K562 (cell line): ENCODE measurements at regions not wholly inside any gene's neighbourhood (a gene's known extent, or its start where the extent isn't known, plus 50 kb on each side); places are given as distances from the start of the nearest gene placed in this dataset.

Source experiments
- ATAC-seq: fragments of 200-7000 bp; cut with Tn5 transposase; 3 replicates; pipeline ENCODE4 v1.9.1; 2020; ENCODE audit warnings: moderate library complexity
- BruUV-seq: library from RNA; stranded (reverse); fragments of 400-500 nt; replicated peaks from 2 replicates; lab custom pipeline; 2021; lab: Mats Ljungman, UMichigan
- CTCF ChIA-PET: fragments of 300-600 bp; formaldehyde crosslinking; extraction: SDS; loops from one replicate; lab custom pipeline; 2021; ENCODE audit warnings: low intra/inter-chr PET ratio; lab: Yijun Ruan, JAX
- POLR2A ChIA-PET: fragments of 300-600, 350-650 bp; sonication (Branson Sonifier 250); formaldehyde crosslinking; extraction: SDS; loops from one replicate; lab custom pipeline; 2021; ENCODE audit warnings: antibody characterized with exemption, inconsistent platforms; lab: Yijun Ruan, JAX
- DNase-seq, 4 experiments: peaks; one replicate each; pipeline versions ENCODE4 v3.0.0 to v3.0.0-alpha.2; 2011 to 2018; ENCODE audit warnings: low spot score in 3 of 4, mixed read lengths in 3 of 4; ENCODE audit errors: extremely low read depth in 1 of 4
- FAIRE-seq: peaks from 2 replicates; lab custom pipeline; 2011; peaks lifted over from hg19 to GRCh38; lab: Jason Lieb, UNC
- H2AFZ ChIP-seq: 2 replicates; pipeline ENCODE4 v1.6.0; 2011; ENCODE audit warnings: low read depth, low read length, control low read depth, inconsistent platforms
- H3K27ac ChIP-seq: fragments of 200-600 bp; 3 replicates; pipeline ENCODE4 v1.8.0; 2011; ENCODE audit warnings: low read depth, mild to moderate bottlenecking, control low read depth, inconsistent platforms, low read length, moderate library complexity, mixed read lengths; ENCODE audit errors: extremely low read depth
- H3K27me3 ChIP-seq, 2 experiments: fragments of 300-600 bp in 1 of 2; 2 replicates in 1 of 2; 3 replicates in 1 of 2; pipeline versions ENCODE4 v1.6.0 to v1.8.0; 2011; ENCODE audit warnings: inconsistent platforms in 2 of 2, low read length in 2 of 2, mild to moderate bottlenecking in 1 of 2, mixed read lengths in 1 of 2, moderate library complexity in 1 of 2; ENCODE audit not compliant: control insufficient read depth in 2 of 2, insufficient read depth in 2 of 2
- H3K36me3 ChIP-seq: fragments of 300-600 bp; 3 replicates; pipeline ENCODE4 v1.8.0; 2011; ENCODE audit warnings: mild to moderate bottlenecking, low read length, inconsistent platforms; ENCODE audit not compliant: control insufficient read depth, insufficient read depth
- H3K4me1 ChIP-seq, 2 experiments: fragments of 200-600 bp in 1 of 2; replicated peaks in 1 of 2; 2 replicates in 1 of 2; 3 replicates in 1 of 2; pipeline versions ENCODE4 v1.5.1 to v1.8.0; 2011; ENCODE audit warnings: inconsistent platforms in 2 of 2, low read length in 2 of 2, mild to moderate bottlenecking in 1 of 2, mixed read lengths in 1 of 2, moderate library complexity in 1 of 2; ENCODE audit not compliant: control insufficient read depth in 2 of 2, insufficient read depth in 2 of 2
- H3K4me2 ChIP-seq: 2 replicates; pipeline ENCODE4 v1.6.1; 2011; ENCODE audit warnings: low read length, control low read depth, inconsistent platforms, mixed read lengths; ENCODE audit not compliant: insufficient read depth
- H3K4me3 ChIP-seq: fragments of 200-600 bp; sonication (generic), shearing (Covaris generic); 2 replicates; pipeline ENCODE4 v1.5.1; 2016; ENCODE audit warnings: control low read depth, inconsistent platforms
- H3K79me2 ChIP-seq: fragments of 200-600 bp; 3 replicates; pipeline ENCODE4 v1.8.0; 2011; ENCODE audit warnings: low read length, inconsistent platforms; ENCODE audit not compliant: control insufficient read depth, insufficient read depth
- H3K9ac ChIP-seq, 2 experiments: 2 replicates each; pipeline versions ENCODE4 v1.6.0 to v1.6.1; 2011; ENCODE audit warnings: low read depth in 2 of 2, low read length in 2 of 2, control low read depth in 1 of 2, inconsistent platforms in 1 of 2, mild to moderate bottlenecking in 1 of 2, mixed read lengths in 1 of 2; ENCODE audit not compliant: insufficient read depth in 1 of 2
- H3K9me1 ChIP-seq: one replicate; pipeline ENCODE4 v1.6.0; 2011; ENCODE audit warnings: inconsistent platforms, mild to moderate bottlenecking, low read length, moderate library complexity; ENCODE audit not compliant: control insufficient read depth, insufficient read depth
- H3K9me3 ChIP-seq: replicated peaks from 2 replicates; pipeline ENCODE4 v1.5.1; 2011; ENCODE audit warnings: low read depth, low read length, inconsistent platforms; ENCODE audit not compliant: control insufficient read depth, insufficient read depth
- H4K20me1 ChIP-seq: replicated peaks from 2 replicates; pipeline ENCODE4 v1.6.1; 2011; ENCODE audit warnings: low read length, inconsistent platforms, mixed read lengths; ENCODE audit not compliant: control insufficient read depth, insufficient read depth
- BACH1 ChIP-seq: fragments of 200-800 bp; sonication (Bioruptor generic); IDR thresholded peaks from 2 replicates; pipeline ENCODE4 v1.6.1; 2016; ENCODE audit warnings: missing genetic modification characterization, missing compliant biosample characterization
- FOSL1 ChIP-seq: fragments of 200-800 bp; sonication (Bioruptor generic); conservative IDR thresholded peaks from 2 replicates; pipeline ENCODE4 v1.6.1; 2016; ENCODE audit warnings: missing genetic modification characterization, missing compliant biosample characterization
- HNRNPK ChIP-seq: fragments of 200-400 bp; formaldehyde crosslinking; IDR thresholded peaks from one replicate; pipeline ENCODE4 v1.6.1; 2018; ENCODE audit warnings: mild to moderate bottlenecking, low read depth, low read length; ENCODE audit not compliant: poor library complexity, severe bottlenecking
- PURB ChIP-seq: sonication (generic); formaldehyde crosslinking; IDR thresholded peaks from 2 replicates; pipeline ENCODE4 v1.9.0; 2021; ENCODE audit warnings: low read depth, mild to moderate bottlenecking, missing genetic modification reagents
- RREB1 ChIP-seq: fragments of 250-450 bp; sonication (Bioruptor Pico); IDR thresholded peaks from 2 replicates; pipeline ENCODE4 v1.4.0; 2020
- SAP30 ChIP-seq: fragments of 200-600 bp; sonication (generic); IDR thresholded peaks from 2 replicates; pipeline ENCODE4 v1.6.1; 2012; ENCODE audit warnings: borderline replicate concordance, low read depth, mild to moderate bottlenecking, moderate library complexity, low read length, control low read depth, inconsistent platforms; ENCODE audit not compliant: insufficient read depth, poor library complexity, severe bottlenecking
- TCF15 ChIP-seq: fragments of 250-450 bp; sonication (Bioruptor Pico); IDR thresholded peaks from 2 replicates; pipeline ENCODE4 v1.8.0; 2022; ENCODE audit warnings: moderate library complexity, mild to moderate bottlenecking, inconsistent platforms
- ZNF408 ChIP-seq: fragments of 250-450 bp; sonication (Bioruptor Pico); IDR thresholded peaks from 2 replicates; pipeline ENCODE4 v1.4.0; 2020; ENCODE audit warnings: low read depth, mild to moderate bottlenecking, moderate library complexity
- ZNF511 ChIP-seq: sonication (generic); formaldehyde crosslinking; IDR thresholded peaks from 2 replicates; pipeline ENCODE4 v1.8.0; 2022; ENCODE audit warnings: mild to moderate bottlenecking, missing genetic modification reagents
- ZNF766 ChIP-seq: fragments of 200-800 bp; sonication (Bioruptor generic); conservative IDR thresholded peaks from 2 replicates; pipeline ENCODE4 v1.6.1; 2016; ENCODE audit warnings: missing genetic modification characterization, missing compliant biosample characterization
- WGBS: fragments of 100-300 bp; shearing (Covaris generic); methylation state at CpG from one replicate; pipeline ENCODE4 v1.1.6; 2016; ENCODE audit warnings: low coverage, mixed read lengths; ENCODE audit not compliant: insufficient coverage; ENCODE audit errors: missing lambda C conversion rate; 5-methylcytosine and 5-hydroxymethylcytosine counted together
- in situ Hi-C: fragments of 300-500 bp; cut with MboI; formaldehyde crosslinking; loops from 4 replicates; pipeline ENCODE4 v1.15.0; 2018; ENCODE audit warnings: inconsistent platforms, mixed read lengths
- intact Hi-C: fragments of 100-400 bp; cut with micrococcal nuclease; formaldehyde crosslinking; loops from 2 replicates; pipeline ENCODE4 v1.14.2; 2022

- Histone ChIP-seq H3K27ac (no peak overlapping the region), H3K4me2 (no peak overlapping the region), H3K27me3 (no peaks in the 10 kb centered on the region), H4K20me1 (no peaks in the 10 kb centered on the region), H3K79me2 (no peaks in the 10 kb centered on the region), H3K4me1 (no peaks in the 10 kb centered on the region), H2AFZ (no peak overlapping the region), H3K9me1 (no peaks in the 10 kb centered on the region), H3K4me3 (no peak overlapping the region), H3K9me3 (peaks cover 3% of the 10 kb centered on the region; the same call in 1 of the 2 replicates), H3K9ac (no peak overlapping the region), H3K36me3 (no peaks in the 10 kb centered on the region)
- no peak for FAIRE-seq
- no TSS peak for BruUV-seq
- DNase-seq: no peak
- POLR2A ChIA-PET: no interaction called here
- in situ Hi-C loops: no loop called here
- CTCF ChIA-PET: no interaction called here
- intact Hi-C loops: no loop called here
- ATAC-seq: no peak
- 0% methylated on average over 4 of the region's 4 CpGs for WGBS
- no peak for TF ChIP-seq ZNF766 (CRISPR knock-in tag)
- TF ChIP-seq FOSL1 (tag): no peak
- TF ChIP-seq ZNF511 (CRISPR knock-in tag): no peak
- no peak for TF ChIP-seq BACH1
- TF ChIP-seq RREB1 (CRISPR knock-in tag): no peak
- TF ChIP-seq TCF15 (CRISPR knock-in tag): no peak
- TF ChIP-seq SAP30: no peak
- no peak for TF ChIP-seq HNRNPK
- no peak for TF ChIP-seq ZNF408 (CRISPR knock-in tag)
- TF ChIP-seq PURB (CRISPR knock-in tag): no peak
Observed at GRCh38 chr3:30393079-30393478, 213.3 kb upstream of the TGFBR2 start.
